GM18870 (cell line): ENCODE measurements at regions not wholly inside any gene's neighbourhood (a gene's known extent, or its start where the extent isn't known, plus 50 kb on each side); places are given as distances from the start of the nearest gene placed in this dataset.

Source experiments
- ATAC-seq: cut with Tn5 transposase; IDR thresholded peaks from one replicate; pipeline ENCODE4 v1.9.1; 2021; ENCODE audit warnings: moderate library complexity; ENCODE audit not compliant: unreplicated experiment

DNA sequence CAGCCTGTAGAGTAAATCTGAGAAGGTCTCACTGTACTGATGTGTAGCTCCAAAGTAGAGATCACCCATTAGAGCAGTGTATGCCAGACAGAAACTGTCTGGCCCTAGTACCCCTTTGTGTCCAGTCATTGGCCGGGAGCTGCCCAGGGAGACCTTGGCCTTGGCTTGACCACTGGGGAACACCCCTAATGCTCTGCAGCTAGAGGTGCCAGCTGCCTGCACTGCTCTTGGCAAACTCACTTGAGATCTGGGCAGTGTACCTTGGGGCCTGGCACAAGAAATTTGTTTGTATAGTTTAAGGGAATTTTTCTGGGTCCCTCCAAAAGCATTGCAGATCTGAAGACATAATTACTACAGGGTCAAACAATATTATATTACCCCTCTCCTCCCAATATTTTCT lies 78.7 kb upstream of the MPHOSPH6 start:
- ATAC-seq = no peak

DNA sequence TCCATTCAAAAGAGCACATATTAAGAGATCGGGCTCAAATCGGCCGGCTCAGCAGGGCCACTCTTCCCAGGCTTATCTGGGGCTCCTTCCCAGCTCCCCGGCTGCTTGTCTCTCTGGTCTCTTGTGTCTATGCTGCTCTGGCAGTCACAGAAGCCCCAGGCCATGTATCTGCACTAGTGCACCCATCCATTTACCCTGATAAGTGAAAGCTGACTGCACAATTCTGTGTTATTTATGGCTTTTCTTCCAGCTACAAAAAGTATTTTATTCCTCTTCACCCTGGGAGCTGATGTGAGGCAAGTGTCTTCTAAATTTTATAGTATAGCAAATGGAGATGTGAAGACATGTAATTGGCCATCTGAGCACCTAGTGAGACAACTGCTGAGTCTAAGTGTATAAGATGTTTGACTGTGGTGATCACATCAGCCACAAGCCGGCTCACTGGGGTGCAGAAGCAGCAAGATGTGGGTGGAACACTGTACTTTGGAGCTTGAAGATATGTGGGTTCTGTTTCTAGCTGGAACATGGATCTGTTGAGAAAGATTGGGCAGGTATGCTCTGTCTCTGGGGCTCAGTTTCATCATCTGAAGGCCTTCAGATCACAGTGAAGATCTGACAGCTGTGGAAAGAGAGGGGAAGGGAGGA lies 78.1 kb upstream of the MPHOSPH6 start:
- ATAC-seq = no peak

DNA sequence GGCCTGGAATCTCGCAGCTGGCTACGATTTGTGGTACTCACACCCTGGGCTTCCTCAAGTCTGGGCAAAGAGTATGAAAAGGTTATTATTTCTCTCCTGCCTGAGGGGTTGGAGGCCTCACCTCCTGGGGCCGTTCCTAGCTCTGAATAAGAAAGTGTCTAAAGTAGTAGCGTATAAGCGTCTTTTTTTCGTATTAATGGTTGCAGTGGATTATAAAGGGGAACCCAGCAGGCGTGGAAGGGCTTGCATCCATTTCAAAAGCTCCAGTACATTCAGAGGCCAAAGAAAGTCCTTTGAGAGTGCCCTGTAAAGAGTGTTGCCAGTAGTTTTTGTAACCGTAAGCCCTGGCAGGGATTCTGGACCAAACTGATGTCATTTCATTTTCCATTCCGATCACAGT lies 72.2 kb upstream of the MPHOSPH6 start:
- no peak for ATAC-seq

DNA sequence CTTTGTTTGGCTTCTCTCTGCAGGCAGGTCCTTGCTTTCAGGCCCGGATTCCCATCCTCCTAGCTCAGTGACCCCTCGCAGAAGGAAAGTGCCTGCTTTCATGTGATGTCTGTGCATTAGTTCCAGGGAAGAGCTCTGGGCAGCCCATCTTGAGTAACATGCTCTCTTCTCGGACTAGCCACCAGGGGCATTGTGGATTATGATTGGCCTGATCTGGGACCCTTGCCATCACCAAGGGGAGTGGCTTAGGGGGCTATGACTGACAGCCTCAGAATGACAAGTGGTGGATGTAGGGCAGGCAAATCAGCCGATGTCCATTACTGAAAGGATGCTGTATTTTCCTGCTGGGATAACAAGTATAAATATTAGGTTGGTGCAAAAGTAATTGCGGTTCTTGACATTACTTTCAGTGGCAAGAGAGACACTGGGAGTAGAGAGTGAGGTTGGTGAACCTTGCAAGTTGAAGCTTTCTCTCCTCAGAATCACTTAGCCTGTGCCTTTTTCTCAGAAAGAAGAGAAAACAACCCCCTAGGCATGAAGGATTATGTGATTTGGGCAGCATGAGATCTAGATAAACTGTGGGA lies 71.5 kb upstream of the MPHOSPH6 start:
- no peak for ATAC-seq

DNA sequence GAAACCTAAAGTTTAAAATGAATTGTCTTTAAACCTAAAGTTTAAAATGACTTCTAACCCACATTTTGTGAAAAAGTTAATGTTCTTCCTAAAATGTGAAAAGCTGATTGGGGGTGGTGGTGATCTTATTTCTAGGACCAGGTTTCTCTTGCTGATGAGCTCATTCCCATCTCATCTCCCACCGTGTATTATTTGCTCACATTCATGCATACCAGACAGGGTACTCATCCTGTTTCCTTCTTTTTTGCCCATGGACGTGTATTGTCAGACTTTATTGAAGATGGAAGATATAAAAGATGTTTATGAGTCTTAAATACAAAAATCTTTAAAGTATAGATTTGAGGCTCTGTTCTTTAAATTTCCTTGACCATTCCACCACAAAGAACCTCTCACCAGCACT lies 70.1 kb upstream of the MPHOSPH6 start:
- no peak for ATAC-seq

DNA sequence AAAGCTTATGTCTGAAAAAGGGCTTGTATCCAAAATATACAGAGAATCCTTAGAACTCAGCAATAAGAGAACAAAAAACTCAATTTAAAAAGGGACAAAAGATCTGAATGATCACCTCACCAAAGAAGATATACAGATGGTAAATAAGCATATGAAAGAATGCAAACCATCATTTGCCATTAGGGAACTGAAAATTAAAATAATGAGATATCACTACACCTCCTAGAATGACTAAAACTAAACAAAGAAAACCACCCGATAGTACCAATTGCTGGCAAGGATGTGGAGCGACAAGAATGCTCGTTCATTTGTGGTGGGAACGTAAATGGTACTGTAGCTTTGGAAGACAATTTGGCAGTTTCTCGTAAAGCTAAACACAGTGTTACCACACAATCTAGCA lies 66.9 kb upstream of the MPHOSPH6 start:
- no peak for ATAC-seq

DNA sequence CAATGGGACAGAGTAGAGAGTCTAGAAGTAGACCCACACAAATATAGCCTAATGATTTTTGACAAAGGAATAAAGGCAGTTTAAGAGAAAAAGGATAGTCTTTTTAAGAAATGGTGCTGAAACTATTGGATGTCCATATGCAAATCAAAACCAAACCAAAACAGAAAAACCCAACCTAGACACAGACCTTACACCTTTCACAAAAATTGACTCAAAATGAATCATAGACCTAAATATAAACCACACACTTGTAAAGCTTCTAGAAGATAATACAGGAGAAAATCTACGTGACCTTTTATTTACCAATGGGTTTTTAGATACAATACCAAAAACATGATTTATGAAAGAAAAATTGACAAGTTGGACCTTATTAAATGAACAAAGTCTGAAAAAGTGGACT lies 66.4 kb upstream of the MPHOSPH6 start:
- ATAC-seq = peak; percentile 52

DNA sequence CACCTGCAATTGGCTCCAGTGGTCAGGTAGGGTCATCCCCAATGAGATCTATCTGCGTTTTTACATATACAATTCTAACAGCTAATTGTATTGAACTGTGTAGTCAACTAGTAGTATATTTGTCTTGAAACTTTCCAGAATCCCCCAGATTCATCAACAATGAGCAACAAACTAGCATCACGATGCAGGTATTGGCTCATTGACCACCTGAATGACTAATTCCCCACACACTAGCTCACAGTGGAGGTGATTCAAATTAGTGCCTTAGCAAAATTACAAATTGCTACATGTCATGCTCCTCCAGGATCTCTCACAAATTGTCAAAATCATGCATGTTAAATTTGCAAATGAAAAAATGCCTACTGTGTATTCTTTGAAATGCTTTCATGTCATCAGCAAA lies 62.8 kb upstream of the MPHOSPH6 start:
- no peak for ATAC-seq

DNA sequence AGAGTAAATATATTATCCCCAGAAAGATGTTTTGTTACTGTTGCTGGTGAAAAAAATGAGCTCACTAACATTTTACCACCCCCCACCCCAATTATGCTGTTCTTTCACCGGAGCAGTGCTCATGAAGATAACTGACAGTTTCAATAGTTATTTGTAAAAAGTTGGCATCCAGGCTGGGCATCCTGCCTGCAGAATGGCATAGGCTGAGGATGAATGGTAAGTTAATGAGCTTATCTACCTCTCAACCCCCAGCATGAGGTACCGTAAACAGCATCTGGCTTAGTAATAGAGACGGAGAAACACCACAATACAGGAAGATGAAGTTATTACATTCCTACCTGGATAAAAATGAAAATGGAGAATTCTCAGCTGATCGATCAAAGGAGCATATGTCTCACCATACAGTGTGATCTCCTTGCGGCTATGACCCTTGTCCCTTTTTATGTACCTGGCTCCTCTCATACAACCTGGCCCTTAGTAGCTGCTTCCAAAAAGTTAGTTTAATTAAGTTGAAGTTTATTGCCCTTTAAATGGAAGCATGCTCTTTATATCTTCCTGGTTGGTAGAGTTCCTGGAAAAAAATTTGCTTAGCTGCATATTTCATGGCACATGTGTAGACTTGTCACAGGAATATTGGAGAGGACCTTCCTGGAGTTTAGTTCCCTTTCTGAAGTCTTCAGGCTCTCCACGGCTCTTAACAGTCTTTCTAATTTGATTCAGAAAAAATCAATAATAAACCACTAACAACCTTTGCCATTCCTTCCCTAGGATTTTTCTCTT lies 61.2 kb upstream of the MPHOSPH6 start:
- ATAC-seq = no peak

DNA sequence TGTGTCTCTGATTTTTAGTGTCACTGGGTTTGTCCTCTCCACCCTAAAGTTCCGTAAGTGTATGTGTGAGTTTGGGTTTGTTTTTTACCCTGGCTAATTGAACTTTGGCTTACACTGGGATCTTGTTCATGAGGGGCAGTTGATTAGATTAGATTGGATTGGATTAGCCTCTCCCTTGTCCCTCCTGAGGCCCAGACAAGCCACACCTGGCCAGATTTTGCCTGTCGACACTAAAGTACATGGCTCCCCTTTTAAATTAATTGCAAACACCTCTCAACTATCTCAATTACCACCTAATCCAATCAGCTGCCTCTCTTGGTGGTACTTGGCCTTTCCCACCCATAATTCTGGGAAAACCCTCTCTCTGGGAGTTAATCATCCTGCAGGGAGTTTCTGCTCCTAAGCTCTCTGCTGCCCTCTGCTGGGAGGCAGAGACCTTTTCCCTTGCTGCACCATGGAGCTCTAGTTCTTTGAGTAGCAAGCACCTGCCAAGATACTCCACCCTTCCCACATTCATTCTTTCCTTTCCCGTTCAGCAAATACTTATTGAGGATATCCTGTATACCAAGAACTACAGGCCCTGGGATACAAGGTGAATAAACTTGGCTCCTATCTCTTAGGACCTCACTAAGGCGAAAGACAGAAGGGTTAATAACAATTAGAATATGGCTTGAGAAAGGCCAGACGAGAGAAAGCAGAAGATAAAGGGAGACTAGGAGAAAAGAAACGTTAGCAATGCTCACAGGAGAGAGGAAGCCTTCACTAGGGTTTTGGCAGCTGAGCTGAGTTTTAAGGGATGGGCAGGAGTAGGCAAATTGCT lies 60.0 kb upstream of the MPHOSPH6 start:
- no peak for ATAC-seq

DNA sequence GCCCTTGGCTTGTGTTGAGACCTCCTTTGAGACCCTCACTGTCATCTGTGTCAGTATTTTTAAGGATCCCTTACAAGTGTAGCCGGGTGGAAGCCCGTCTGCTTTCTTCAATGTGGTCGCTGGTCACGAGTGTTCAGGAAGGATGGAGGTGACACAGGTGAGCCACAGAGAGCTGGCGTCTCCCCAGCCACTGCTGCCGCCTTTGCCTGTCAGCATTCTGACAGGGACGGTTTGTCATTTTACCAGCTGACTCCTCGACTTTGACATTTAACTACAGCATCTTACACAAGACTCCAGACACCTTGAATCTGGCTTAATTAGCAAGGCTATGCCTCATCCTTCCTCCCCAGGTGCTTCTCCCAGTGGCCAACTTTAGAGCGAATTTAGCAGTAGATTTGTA lies 56.3 kb upstream of the MPHOSPH6 start:
- ATAC-seq = no peak

DNA sequence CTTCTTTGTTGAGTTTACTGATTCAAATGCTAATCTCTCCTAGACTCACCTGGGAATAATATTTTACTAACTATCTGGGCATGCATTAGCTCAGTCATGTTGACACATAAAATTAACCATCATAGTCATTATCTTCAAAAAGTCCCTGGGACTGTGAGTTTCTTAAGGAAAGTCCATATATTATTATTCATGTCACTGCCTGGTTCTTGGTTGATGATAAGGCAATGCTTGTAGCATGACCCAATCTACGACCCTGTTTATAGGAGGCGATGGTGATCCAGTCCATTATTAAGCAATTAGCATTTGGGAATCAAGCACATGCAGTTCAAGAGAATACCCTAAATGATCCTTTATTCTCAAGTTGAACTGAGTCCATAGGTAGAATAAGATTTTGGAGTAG lies 54.8 kb upstream of the MPHOSPH6 start:
- ATAC-seq = no peak

DNA sequence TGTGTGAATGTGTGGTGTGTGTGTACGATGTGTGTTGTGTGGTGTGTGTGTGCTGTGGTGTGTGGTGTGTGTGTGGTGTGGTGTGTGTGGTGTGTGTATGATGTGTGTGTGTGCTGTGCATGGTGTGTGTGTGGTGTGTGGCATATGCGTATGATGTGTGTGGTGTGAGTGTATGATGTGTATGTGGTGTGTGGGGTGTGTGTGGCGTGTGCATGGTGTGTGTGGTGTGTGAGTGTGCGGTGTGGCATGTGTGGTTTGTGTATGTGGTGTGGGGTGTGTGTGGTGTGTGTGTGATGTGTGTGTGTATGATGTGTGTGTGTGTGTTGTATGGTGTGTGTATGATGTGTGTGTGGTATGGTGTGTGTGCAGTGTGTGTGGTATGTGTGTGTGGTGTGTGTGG lies 50.5 kb upstream of the MPHOSPH6 start:
- no peak for ATAC-seq
